DOHH2 (cell line): ENCODE measurements at regions not wholly inside any gene's neighbourhood (a gene's known extent, or its start where the extent isn't known, plus 50 kb on each side); places are given as distances from the start of the nearest gene placed in this dataset.

ENCODE experiments used
- CTCF ChIP-seq: fragments of 200-600 bp; sonication (generic); IDR thresholded peaks from one replicate; pipeline ENCODE4 v1.5.1; 2014; ENCODE audit warnings: antibody characterized with exemption, mild to moderate bottlenecking, low read depth, low read length; ENCODE audit not compliant: poor library complexity, severe bottlenecking
- EZH2phosphoT487 ChIP-seq: fragments of 200-600 bp; sonication (generic); IDR thresholded peaks from 2 replicates; pipeline ENCODE4 v1.6.1; 2017; ENCODE audit warnings: borderline replicate concordance, mild to moderate bottlenecking, antibody characterized with exemption, low read length, moderate library complexity, mixed read lengths

GRCh38 chr13:94906605-94907004 is 194.3 kb upstream of the SOX21 start:
- TF ChIP-seq CTCF (no peak), EZH2phosphoT487 (no peak)
